ENCODE measurements at regions not wholly inside any gene's neighbourhood (a gene's known extent, or its start where the extent isn't known, plus 50 kb on each side); places are given as distances from the start of the nearest gene placed in this dataset.

- Histone ChIP-seq H3K4me3 (ENCODE audit: low read depth in 1 of 2, low read length in 2 of 2) (no peak overlapping the region), H3K4me1 (ENCODE audit: insufficient read depth, low read length) (no peaks in the 10 kb centered on the region), H3K9ac (ENCODE audit: low read length) (no peak overlapping the region), H3K27ac (ENCODE audit: low read depth, low read length) (no peak overlapping the region), H3K9me3 (ENCODE audit: low read length) (no peaks in the 10 kb centered on the region), H3K27me3 (ENCODE audit: control insufficient read depth in 1 of 2, insufficient read depth in 2 of 2, low read length in 2 of 2) (no peaks in the 10 kb centered on the region), H3K36me3 (ENCODE audit: insufficient read depth, low read length) (no peaks in the 10 kb centered on the region)
Measured at GRCh38 chr11:86128914-86129313, 60.0 kb upstream of the PICALM start.

GRCh38 chr11:86126862-86127261 lies 58.0 kb upstream of the PICALM start:
- Histone ChIP-seq H3K27me3 (ENCODE audit: control insufficient read depth in 1 of 2, insufficient read depth in 2 of 2, low read length in 2 of 2) (no peaks in the 10 kb centered on the region), H3K36me3 (ENCODE audit: insufficient read depth, low read length) (no peaks in the 10 kb centered on the region), H3K27ac (ENCODE audit: low read depth, low read length) (no peak overlapping the region), H3K4me1 (ENCODE audit: insufficient read depth, low read length) (peaks cover 4% of the 10 kb centered on the region), H3K9ac (ENCODE audit: low read length) (no peak overlapping the region), H3K4me3 (ENCODE audit: low read depth in 1 of 2, low read length in 2 of 2) (no peak overlapping the region), H3K9me3 (ENCODE audit: low read length) (no peaks in the 10 kb centered on the region)

- Histone ChIP-seq H3K4me1 (ENCODE audit: insufficient read depth, low read length) (peaks cover 4% of the 10 kb centered on the region), H3K9ac (ENCODE audit: low read length) (no peak overlapping the region), H3K9me3 (ENCODE audit: low read length) (no peaks in the 10 kb centered on the region), H3K36me3 (ENCODE audit: insufficient read depth, low read length) (no peaks in the 10 kb centered on the region), H3K4me3 (ENCODE audit: low read depth in 1 of 2, low read length in 2 of 2) (no peak overlapping the region), H3K27ac (ENCODE audit: low read depth, low read length) (no peak overlapping the region), H3K27me3 (ENCODE audit: control insufficient read depth in 1 of 2, insufficient read depth in 2 of 2, low read length in 2 of 2) (no peaks in the 10 kb centered on the region)
Measured at GRCh38 chr11:86124251-86125233, 55.7 kb upstream of the PICALM start.

- no peak overlapping the region for H3K4me3 ChIP-seq (ENCODE audit: low read depth in 1 of 2, low read length in 2 of 2)
- H3K4me1 ChIP-seq (ENCODE audit: insufficient read depth, low read length), result peaks cover 19% of the 10 kb centered on the region
- no peaks in the 10 kb centered on the region for H3K36me3 ChIP-seq (ENCODE audit: insufficient read depth, low read length)
- H3K9ac ChIP-seq (ENCODE audit: low read length), result no peak overlapping the region
- no peaks in the 10 kb centered on the region for H3K9me3 ChIP-seq (ENCODE audit: low read length)
- H3K27me3 ChIP-seq (ENCODE audit: control insufficient read depth in 1 of 2, insufficient read depth in 2 of 2, low read length in 2 of 2), result no peaks in the 10 kb centered on the region
- no peak overlapping the region for H3K27ac ChIP-seq (ENCODE audit: low read depth, low read length)
Measured at GRCh38 chr11:86122773-86123172, 53.9 kb upstream of the PICALM start.

GRCh38 chr11:86120807-86121206 lies 51.9 kb upstream of the PICALM start:
- Histone ChIP-seq H3K27me3 (ENCODE audit: control insufficient read depth in 1 of 2, insufficient read depth in 2 of 2, low read length in 2 of 2) (no peaks in the 10 kb centered on the region), H3K4me1 (ENCODE audit: insufficient read depth, low read length) (peaks cover 34% of the 10 kb centered on the region), H3K36me3 (ENCODE audit: insufficient read depth, low read length) (no peaks in the 10 kb centered on the region), H3K4me3 (ENCODE audit: low read depth in 1 of 2, low read length in 2 of 2) (no peak overlapping the region), H3K27ac (ENCODE audit: low read depth, low read length) (no peak overlapping the region), H3K9ac (ENCODE audit: low read length) (no peak overlapping the region), H3K9me3 (ENCODE audit: low read length) (no peaks in the 10 kb centered on the region)

GRCh38 chr11:86119906-86120305 lies 51.0 kb upstream of the PICALM start:
- peaks cover 37% of the 10 kb centered on the region for H3K4me1 ChIP-seq (ENCODE audit: insufficient read depth, low read length)
- no peak overlapping the region for H3K4me3 ChIP-seq (ENCODE audit: low read depth in 1 of 2, low read length in 2 of 2)
- no peaks in the 10 kb centered on the region for H3K36me3 ChIP-seq (ENCODE audit: insufficient read depth, low read length)
- no peaks in the 10 kb centered on the region for H3K27me3 ChIP-seq (ENCODE audit: control insufficient read depth in 1 of 2, insufficient read depth in 2 of 2, low read length in 2 of 2)
- H3K9ac ChIP-seq (ENCODE audit: low read length), result no peak overlapping the region
- no peak overlapping the region for H3K27ac ChIP-seq (ENCODE audit: low read depth, low read length)
- no peaks in the 10 kb centered on the region for H3K9me3 ChIP-seq (ENCODE audit: low read length)

- Histone ChIP-seq H3K9me3 (ENCODE audit: low read length) (no peaks in the 10 kb centered on the region), H3K9ac (ENCODE audit: low read length) (no peak overlapping the region), H3K27me3 (ENCODE audit: control insufficient read depth in 1 of 2, insufficient read depth in 2 of 2, low read length in 2 of 2) (no peaks in the 10 kb centered on the region), H3K4me3 (ENCODE audit: low read depth in 1 of 2, low read length in 2 of 2) (no peak overlapping the region), H3K36me3 (ENCODE audit: insufficient read depth, low read length) (no peaks in the 10 kb centered on the region), H3K4me1 (ENCODE audit: insufficient read depth, low read length) (peaks cover 37% of the 10 kb centered on the region), H3K27ac (ENCODE audit: low read depth, low read length) (no peak overlapping the region)
Measured at GRCh38 chr11:86119077-86119476, 50.2 kb upstream of the PICALM start.

Measured in muscle layer of colon (tissue), 2 donors.